SK-N-DZ (cell line): ENCODE measurements at regions not wholly inside any gene's neighbourhood (a gene's known extent, or its start where the extent isn't known, plus 50 kb on each side); places are given as distances from the start of the nearest gene placed in this dataset.

Experiments used
- DNase-seq: peaks from one replicate; pipeline ENCODE4 v3.0.0-alpha.2; 2015; ENCODE audit warnings: low spot score

DNA sequence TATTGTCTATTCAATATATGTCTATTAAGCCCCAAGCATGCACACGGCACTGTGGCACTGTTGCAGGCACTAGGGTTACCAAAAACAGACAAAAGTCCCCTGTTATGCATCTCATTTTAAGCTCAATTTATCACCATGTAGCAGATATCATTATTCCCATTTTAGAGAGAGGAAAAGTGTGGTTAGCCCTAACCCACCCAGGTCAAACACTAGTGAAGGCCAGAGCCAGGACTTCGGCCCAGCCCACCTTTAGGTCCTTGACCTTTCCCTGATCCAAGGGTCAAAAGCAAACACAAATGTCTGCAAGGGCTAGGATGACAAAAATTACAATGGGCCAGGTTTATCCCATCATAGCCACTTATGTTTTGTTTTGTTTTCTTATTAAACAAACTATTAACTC lies 130.3 kb upstream of the NUDT7 start:
- DNase-seq, result no peak

DNA sequence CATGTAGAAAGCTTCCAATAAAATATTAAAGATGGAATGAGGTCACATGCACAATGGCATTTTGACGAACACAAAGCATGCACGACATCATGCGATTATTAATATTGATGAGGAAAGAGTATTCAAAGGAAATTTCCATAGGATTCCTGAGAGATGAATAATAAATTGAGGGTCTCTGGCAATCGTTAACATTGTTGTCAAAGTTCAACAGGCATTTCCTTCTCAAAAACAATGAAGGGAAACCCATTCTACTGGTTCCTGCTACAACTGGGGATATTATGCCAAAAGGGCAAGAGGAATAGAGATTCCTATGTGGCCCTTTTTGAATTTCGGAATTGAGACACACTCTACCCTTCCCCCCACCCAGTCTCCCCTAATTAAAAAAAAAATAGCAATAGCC lies 128.3 kb upstream of the NUDT7 start:
- no peak for DNase-seq

DNA sequence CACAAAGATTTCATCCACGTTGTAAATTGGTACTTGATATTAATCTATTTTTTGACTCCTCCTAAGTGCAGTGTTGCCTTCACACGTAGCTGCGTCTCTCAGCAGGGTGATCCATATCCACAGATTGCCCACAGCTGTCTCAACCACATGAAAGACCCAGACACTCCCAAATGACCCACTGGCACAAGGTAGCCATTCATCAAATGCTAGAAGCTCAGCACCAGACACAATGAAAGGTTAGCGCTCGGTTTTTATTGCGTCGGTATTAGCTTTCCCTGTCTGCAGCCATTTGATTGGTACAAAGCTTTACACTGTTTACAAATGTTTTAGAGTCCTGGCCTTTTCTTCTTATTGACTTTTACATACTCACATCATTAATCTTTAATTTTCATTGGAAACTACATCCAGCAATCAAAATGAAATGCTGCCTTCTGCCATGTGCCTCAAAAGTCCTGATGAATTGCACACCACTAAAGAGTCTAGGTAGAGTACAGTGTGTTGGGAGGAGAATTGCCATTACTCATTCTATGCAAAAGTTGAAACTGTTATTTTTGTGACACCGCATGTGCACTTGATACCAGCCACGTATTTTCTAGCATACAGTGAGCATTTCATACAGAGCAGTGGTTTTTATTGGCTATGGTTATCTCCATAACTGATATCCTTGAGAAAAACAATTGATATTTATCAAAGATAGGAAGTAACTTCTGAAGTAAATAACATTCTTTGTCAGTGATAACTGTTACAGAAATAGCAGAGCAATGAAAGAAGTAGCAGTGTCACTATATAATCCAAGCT lies 127.3 kb upstream of the NUDT7 start:
- no peak for DNase-seq

DNA sequence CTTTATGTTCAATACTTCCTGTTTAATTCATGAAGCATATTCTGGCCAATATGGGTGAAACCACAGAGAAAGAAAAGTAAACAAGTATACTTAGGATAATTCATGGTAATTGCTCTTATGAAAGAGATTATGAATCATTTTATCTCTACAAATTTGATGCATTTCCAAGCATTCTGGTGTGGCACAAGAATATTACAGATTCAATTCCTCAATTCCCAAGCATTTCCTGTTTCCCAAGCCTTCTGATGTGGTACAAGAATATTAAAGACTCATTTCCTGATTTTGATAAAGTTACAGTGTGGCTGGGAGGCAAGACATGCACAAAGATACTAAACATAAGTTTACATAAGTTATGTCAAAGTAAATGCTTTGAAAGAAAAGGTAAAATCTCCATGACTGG lies 126.1 kb upstream of the NUDT7 start:
- no peak for DNase-seq

DNA sequence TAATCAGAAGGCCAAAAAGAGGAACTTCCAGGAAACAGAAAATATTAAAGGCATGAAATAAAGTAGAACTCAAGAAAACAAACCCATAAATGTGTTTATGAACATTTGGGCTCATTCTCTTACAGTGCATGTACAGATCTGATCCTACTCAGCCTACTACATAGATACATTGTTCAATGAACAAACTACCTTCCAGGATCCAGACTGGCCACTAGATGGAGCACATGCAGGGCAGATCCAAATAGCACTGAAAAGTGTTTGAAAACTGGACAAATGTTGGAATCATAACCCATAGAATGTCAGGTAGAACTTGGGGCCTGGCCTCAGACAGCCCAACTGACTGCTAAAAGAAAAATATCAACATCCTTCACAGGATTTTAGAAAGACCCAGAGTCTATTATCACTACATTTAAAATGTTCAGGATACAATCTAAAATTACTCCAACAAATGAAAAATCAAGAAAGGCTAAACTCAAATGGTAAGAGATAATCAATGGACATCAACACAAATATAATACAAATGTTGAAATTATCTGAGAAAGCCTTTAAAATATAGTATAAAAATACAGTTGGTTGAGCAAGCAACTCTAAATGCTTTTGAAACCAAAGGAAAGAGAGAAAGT lies 122.4 kb upstream of the NUDT7 start:
- peak; percentile 50 for DNase-seq

DNA sequence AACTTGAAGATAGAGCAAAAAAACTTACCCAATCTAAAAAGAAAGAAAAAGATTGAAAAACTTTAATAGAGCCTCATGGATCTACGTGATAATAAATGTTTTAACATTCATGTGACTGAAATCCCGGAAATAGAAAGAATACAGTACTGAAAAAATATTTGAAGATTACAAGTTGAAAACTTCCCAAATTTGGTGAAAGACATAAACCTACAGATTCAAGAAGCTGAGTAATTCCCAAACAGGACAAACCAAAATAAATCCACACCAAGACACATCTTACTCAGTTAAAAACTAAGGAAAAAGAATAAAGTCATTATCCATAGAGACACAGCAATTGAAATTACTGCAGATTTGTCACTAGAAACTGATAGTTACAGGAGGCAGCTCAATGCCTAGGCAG lies 121.8 kb upstream of the NUDT7 start:
- no peak for DNase-seq

DNA sequence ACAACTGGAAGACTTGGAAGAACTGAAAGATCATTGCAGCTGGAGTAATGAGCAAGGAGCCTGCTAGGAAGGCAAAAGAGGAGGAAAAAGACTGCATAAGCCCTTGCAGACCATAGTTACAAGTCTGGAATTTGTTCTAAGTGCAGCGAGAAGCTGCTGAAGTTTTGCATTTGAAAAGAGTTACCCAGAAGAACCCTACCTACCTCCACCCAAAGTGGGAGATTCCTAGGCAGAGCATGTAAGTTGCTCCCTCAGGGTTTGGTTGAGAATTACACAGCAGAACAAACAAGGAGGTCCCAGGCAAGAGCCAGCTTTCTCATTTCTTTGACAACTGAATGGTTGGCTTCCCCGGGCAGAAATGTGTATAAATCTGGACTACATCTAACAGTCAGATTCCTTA lies 118.7 kb upstream of the NUDT7 start:
- DNase-seq, result no peak

DNA sequence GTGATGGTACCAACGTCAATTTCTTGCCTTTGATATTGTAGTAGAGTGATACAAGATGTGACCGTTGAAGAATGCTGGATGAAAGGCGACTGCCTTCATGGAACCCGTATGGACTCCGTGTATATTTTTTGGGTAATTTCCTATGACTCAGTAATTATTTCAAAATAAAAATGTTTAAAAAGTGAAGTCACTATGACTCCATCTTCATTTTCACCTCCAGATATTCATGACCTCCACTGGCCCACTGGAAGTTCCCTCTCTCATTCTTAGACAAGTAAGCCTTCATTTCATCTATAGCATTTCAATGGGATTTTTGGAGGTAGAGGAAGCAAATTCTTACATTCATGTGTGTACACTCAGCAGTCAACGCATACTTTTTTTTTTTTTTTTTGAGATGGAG lies 111.8 kb upstream of the NUDT7 start:
- no peak for DNase-seq

DNA sequence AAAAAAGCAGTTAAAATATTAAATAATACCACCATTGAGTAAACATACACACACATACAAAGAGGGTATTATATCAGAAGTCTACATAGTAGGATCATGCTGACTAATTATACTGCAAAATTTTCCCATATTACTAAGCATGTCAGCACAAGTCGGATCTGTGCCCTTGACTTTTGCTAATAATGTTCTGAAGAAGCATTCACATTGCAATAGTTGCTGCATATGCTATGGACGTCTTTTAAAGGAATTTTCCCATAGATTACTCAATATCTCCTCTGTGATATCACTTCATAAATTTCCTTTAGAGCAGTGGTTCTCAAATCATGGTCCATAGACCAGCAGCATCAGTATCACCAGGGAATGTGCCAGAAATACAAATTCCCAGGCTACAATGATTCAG lies 110.9 kb upstream of the NUDT7 start:
- no peak for DNase-seq

DNA sequence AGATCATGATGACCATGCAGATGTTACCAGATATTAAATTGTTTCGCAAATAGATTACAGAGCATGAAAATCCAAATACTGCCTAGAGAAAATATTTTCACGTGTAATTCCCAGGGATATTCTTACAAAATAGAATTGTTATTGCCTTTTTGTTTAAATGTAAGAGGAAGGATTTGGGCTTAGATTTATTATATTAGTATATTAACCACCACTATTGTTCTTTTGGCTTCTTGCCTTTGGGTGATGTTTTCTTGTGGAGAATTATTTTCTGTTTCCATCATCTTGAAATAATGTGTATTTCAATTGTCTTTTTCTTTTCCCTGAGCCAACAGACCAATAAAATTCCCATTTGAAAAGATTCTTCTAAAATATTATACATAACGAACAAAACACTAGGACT lies 109.7 kb upstream of the NUDT7 start:
- DNase-seq, result no peak

DNA sequence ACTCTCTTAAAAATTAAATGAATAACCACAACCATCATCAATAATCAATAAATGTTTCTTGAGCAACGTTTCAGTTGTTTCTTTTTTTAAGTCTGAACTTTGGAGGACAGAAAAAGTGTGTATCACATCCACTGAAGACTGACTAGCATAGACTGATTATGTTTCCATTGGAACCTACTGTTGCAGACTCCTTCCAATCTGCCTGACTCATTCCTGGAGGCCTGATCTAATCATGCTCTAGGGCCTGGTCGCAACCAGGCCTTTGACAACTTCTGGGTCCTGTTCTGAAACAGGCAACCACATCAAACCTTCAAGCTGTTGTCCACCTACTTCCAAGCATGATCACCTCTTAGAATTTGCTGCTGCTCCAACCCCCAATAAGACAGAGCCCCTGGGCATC lies 109.2 kb upstream of the NUDT7 start:
- no peak for DNase-seq

DNA sequence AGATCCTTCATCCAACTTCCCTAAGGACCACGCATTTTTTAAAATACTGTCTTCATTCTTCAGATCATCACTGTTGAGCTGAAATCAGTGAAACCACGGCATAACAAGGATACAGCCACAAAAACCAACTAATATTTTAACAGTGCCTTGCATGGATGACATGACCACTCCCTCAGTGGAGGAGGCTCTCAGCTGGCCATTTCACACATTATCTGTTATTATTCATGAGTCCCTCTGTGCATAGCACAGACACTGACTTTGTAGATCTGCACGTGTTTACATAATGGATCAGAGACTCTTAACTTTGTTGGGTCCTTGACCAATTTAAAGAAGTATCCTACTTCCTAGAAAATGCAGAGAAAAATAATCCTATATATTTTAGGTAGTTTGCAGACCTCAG lies 104.8 kb upstream of the NUDT7 start:
- no peak for DNase-seq

DNA sequence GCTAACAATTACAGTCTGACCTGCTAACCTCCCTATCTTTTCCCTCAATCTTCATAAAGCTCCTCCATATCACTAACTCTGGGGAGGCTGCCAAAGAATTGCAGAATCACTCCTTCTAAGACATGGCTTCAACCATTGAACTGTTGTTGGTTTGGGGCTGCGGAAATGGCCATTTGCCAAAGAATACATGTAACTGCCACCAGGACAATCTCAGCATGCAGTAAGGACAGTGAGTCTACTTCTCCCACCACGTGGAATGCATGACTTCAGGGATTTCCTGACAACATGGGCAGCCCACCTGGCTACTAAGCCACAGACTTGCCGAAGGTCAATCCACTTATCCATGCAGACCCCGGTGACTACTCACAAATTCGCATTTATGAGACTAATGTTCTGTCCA lies 104.3 kb upstream of the NUDT7 start:
- DNase-seq, result no peak

DNA sequence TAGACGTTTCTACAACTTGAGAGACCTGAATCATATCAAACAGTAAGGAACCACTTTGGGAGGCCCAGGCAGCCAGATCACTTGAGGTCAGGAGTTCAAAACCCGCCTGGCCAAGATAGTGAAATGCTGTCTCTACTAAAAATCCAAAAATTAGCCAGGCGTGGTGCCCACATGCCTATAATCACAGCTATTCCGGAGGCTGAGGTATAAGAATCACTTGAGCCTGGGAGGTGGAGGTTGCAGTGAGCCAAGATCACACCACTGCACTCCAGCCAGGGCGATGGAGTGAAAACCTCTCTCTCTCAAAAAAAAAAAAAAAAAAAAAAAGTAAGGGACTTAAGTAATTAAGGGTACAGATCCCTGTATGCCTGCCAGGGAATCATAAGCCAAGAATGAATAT lies 103.4 kb upstream of the NUDT7 start:
- DNase-seq, result no peak

DNA sequence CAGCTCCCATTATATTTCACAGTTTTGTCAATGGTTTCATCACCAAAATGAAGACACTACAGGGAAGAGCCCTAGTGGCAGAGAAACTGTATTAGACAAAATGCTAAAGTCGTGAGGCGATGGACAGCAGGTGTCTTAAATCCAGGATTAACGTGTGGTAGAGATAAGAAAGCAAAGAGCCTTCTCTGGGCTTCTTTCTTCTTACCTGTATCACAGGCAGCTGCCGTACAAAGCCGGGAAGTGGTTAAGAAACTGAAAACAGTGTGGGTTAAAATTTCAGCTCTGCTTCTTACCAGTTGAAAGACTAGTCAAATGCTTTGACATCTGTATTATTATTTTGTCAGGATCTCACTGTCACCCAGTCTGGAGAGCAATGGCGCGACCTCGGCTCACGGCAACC lies 98.2 kb upstream of the NUDT7 start:
- DNase-seq, result no peak

DNA sequence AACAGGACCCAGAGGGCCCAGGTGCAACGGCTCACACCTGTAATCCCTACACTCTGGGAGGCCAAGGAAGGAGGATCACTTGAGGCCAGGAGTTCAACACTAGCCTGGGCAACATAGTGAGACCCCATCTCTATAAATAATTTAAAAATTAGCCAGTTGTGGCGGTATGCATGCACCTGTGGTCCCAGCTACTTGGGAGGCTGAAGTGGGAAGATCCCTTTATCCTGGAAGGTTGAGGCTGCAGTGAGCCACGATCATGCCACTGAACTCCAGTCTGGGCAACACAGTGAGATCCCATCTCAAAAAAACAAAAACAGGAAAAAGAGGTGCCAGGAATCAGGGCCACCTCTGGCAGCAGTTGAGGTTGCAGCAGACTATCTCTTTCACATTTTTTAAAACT lies 85.7 kb upstream of the NUDT7 start:
- DNase-seq, result no peak

DNA sequence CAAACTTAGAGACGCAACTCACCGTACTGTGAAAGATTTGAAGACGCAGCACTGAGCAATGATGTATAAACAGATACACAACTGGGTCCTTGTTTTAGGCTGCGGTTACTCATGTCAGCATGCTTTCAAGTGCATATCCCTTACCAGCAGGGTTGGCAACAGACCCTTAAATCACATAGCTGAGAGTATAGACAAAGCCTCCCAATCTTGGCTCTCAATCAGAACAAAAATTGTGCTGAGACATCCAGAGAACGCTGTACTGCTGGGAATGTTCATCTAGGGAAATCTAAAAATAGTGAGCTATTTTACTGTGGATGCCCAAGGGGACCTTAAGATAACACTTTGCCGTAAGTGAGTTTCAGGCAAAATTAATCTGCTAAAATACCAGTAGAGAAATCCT lies 84.4 kb upstream of the NUDT7 start:
- DNase-seq, result no peak

DNA sequence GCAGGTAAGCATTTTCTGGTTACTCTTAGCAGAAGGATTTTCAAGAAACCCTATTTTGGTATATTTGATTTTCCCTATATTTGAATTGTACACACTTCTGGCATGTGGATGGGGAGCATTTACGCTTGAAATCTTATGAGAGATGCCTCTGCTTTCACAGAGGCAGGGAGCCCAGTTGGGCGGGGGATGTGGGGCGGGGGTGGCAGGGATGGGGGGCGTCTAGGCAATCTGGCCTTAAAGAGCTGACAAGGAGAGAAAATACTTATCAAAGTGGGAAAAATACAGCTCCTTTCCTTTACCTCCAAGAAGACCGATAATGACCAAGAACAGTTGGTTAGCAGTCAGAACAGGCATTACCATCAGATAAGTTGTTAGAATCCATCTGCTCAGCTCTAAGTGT lies 79.1 kb upstream of the NUDT7 start:
- DNase-seq, result no peak

DNA sequence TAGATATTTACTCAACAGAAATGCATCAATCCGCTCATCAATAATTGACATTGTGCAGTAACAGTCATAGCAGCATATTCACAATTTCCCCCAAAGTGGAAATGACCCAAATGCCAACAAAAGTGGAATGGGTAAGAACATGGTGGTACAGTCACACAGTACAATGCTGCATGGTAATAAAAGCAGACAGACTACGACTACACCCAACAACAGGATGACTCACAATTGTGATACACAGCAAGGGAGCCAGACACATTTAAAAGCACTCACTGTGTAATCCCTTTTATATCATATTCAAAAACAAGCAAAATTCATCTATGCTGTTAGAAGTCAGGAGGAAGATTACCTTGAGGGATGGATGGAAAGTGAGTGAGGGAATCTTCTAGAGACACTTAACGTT lies 76.5 kb upstream of the NUDT7 start:
- no peak for DNase-seq

DNA sequence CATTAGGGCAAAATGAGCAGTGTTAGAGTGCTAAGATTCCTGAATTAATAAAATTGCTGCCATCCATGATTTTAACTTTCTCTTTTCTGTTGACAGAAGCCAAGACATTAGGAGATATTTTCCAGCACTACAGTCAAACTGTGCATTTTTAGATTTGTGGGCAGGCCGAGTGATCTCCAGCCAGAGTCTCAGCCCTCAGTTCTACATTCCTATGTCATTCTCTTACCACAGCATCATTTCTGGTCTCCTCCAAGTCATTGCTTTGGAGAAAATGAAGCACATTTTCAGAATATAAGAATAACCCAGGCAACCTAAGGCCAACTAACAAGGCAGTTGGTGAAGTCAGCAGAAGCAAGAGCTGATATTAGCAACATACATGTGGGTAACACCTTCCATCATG lies 74.6 kb upstream of the NUDT7 start:
- no peak for DNase-seq

DNA sequence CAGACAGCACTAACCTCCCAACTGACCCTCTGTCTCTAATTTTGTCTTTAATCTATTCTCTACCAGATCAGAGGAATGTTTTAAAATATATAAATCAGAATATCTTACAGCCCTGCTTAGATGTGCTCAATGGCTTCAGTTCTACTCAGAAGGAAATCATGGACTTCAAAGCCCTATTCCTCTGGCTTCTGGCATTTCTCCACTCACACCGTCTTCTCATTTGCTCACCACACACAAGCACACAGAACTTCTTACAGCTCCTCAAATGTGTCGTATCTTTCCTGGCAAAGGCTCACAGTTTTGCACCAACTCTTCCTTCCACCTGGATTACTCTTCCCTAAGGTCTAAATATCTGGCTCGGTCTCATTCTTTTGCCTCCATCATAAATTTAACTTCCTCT lies 71.6 kb upstream of the NUDT7 start:
- no peak for DNase-seq

DNA sequence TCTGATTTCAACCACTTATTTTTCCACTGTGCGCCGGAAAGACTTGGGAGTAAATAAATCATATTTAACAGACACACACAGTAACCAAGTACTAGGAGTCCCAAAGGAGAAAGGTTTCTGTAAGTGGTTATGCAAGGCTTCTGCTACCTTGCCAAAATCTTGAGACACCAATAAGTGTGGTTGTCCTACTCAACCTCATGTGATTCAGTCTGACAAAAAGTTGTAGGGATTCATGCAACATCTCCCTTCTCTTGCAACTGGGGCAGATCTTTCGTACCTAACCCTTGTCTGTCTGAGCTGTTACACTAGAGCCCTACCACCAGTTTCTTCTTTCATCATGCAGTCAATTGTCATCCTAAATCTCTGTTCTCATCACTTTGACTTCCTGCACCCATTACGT lies 69.9 kb upstream of the NUDT7 start:
- no peak for DNase-seq

DNA sequence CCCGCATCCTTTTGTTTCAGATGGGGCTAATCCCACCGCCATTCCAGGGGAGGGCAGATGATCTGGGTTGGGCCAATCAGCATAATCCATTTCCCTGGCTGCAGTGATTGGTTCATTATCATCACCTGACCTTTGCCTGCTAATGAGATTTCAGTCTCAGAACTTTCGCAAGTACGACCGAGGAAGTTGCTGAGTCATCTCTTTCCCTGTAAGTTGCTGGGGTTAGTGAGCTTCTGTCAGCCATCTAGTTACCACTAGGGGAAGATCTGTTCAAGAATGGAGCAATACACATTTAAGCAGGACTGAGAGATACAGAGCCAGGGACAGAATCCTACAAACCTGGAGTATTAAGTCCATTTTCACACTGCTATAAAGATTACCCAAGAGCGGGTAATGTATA lies 65.3 kb upstream of the NUDT7 start:
- DNase-seq, result peak; percentile 70

DNA sequence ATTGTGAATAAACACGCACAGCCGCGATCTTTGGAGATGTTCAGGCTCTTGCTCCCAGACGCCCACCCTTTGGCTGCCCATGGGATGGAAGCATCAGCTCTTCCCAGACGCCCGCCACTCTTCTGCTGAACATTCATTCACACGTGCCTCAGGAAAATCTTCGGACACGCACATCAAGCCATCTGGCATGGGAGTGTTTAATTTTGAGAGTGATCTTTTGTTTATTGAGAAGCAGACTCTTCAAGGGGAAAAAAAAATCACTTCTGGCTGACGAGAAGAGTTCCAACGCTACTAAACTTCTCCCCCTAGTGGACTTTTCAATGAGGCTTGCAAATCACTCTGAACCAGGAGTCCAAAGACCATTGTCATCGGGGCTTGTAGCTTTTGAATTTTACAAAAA lies 62.0 kb upstream of the NUDT7 start:
- DNase-seq, result peak; percentile 59
